Skin of body (tissue), 1 donor: ENCODE measurements at regions not wholly inside any gene's neighbourhood (a gene's known extent, or its start where the extent isn't known, plus 50 kb on each side); places are given as distances from the start of the nearest gene placed in this dataset.

Source experiments
- DNase-seq: peaks from one replicate; lab custom pipeline; 2025; lab: John Stamatoyannopoulos, UW

DNA sequence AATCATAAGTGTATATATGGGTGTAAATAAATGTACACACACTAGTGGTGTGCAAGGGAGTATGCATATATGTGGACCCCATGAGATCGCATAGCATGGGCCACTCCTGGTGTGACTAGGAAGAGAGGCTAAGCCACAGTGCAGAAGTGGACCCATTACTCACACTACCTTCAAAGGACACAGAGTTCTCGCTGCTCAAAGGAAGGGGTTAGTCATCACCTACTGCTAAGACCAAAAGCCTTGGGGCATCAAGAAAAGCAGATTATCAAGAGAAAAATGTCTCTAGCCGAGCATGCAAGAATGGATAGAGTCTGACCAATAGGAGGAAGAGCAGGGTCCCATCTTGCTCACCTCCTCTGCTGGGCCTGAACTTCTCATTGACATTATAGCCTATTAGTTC, 195.5 kb downstream of the MAFB start:
- DNase-seq: no peak

DNA sequence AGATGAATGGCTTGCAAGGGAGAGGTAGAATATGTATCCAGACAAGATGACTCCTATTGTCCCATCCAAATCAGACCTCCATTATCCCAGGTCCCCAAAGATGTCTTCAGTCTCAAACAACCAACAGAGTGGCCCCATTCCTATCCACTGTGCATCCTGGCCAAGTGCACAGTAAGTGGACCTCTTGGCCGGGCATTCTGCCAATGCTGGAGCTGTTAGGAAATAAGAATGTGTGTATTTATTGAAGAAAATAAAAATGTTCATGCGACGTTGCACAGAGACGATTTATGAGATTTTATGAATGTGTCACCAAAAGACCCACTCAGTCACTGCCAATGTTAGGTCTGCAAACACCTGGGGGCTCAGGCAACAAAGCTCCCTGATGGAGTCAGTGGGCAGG, 196.0 kb downstream of the MAFB start:
- no peak for DNase-seq

DNA sequence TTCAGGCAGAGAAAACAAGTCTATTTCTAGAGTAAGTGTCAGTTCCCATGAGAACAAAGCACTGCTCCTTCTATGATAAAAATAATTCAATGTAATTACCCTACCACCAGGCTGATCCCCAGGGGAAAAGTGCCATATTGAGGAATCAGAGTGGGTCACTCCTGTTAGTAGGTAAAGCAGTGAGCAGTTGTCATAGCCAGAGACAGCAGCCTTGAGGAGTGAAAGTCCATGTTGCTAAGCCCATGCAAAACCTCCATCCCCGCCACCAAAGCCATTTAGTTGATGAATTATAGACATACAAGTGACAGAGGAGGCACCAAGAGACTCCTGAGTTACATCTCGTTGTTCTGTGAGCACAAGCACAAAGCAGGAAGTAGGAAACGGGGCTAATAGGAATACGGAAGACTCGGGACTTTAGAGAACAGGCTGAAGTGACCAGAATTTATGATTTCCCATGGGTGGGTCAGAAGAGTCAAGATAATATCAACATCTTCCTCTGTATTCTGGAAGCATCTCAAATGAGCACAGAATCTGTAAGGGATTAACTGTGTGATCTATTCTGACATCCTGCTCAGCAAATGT, 197.9 kb downstream of the MAFB start:
- no peak for DNase-seq

DNA sequence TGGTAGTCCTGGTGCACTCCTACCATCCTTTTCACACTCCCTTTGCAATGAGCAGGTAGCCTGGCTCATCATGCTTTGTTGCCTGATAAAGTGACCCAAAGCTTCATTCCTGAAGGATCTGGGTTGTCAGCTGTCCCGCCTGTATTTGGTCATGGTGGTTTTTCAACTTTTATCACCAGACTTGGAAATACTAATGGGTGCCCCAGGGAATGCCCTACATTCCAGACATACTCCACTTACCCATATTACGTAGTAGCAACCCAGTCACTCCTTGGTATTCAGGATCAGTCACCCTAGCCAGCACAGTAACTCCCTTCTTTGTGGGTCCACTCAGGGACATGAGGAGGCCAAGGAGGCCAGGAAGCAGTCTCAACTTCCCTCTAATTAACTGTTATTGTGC, 199.2 kb downstream of the MAFB start:
- no peak for DNase-seq

DNA sequence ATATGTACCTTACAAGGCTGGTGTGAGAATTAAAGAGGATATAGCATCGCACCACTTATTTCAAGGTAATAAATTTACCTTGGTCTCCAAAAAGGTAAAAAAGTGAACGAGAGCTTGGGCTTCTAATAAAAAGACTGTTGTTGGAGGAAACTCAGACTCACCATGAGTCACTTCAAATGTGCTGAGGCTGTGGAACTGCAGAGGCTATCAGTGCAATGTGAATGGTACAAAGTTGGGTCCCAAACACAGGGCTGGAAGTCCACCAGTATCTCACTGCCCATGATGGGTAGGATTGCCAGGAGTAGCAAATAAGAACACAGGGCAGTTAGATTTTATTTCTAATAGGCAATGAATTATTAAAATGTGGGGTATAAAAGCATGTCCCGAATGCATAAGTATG, 200.6 kb downstream of the MAFB start:
- no peak for DNase-seq

DNA sequence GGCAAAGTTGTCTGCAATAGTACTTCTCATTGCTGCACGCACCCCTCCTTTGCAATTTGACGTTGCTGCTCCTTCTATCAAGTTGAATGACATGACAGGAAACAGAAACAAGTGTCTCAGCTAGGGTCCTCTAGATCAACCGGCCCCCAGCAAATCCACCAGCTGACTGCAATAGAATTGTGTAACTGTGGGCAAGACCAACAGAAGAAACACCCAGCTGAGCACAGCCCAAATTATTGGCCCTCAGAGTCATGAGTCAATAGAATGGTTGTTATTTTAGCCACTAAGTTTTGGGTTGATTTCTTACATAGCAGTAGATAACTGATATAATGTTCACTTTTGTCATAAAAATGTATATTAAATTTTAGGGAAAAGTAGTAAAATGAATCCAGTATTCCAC, 202.7 kb downstream of the MAFB start:
- DNase-seq: no peak

DNA sequence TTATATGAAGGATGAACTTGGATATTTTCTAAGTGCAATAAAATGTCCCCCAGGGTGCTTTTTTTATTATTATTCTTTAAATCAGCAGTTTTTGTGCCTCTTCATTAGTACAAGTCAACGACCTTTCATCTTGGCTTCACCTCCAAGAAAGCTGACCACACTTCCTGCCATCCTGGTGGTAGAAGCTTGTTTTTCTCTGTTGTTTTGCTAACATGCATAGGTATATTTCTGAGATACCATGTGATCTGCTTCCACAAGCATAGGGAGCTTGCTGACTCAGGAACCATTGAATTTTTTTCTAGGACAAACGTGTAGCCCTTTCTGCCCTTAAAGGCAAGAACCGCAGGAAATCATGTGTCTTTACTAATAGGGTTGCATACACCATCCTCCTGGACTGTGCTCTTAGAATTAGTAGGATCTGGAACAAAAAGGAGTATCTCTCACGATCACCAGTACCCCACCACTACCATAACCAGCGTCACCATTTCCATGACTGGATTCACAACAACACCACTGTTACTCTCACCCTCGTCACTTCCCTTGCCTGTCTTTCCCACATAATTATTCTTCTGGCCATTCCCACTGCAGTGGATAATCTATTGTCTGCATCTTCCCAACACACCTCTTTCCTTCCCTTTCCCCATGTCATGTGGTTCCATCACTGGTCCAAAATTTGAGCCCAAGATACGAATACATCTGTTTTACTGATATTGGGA, 207.1 kb downstream of the MAFB start:
- DNase-seq: no peak

DNA sequence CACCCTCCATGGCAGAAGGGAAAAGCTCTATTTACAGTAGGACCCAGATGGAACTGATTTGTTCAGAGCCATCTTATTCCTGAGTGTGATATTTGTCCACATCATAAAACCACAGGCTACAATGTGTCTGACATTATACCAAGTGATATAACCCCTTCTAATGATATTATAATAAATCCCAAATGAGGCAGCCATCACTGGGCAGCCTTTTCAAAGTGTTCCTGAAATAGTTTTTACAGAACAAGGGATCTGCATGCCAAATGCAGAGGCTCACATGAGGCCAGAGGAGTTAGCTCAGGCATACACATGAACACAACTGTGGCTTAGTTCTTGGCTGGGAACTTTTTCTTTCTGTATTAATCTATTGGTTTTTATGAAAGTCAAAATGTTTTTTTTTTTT, 207.7 kb downstream of the MAFB start:
- peak; percentile 79 for DNase-seq

DNA sequence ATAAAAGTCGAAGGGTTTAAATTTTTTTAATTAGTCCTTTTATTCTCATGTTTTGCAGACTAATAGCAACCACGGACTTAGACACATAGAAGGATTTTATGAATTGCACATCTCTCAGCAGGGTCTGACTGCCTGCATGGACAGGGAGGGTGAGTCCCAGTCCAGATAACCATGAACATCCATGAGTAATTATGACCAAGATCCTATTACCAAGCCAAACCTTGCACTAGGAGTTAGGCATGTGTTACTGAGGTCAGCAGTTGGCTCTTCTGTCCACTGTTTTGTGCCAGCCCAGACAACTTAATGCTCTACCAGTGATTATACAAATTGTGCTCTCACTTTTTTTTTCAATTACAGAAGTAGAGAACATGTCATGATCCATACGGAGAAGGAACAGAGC, 211.2 kb downstream of the MAFB start:
- DNase-seq: no peak

DNA sequence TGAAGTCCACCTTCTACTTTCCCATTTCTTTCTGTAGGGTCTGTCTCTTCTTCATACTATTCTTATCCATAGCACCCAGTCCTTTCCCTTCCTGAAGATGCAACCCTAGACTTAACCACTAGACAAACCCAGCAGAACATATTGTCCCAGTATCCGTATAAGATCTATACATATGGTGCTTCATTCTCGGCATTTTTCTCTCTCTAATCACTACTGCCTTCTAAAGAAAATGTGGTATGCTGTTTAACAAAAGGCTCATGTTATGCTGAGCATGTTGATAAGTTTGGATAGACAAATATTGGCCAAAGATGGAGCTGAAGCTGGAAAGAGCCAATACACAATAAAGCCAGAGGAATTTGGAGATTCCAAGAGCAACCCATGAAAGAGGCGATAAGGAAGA, 212.6 kb downstream of the MAFB start:
- DNase-seq: no peak

DNA sequence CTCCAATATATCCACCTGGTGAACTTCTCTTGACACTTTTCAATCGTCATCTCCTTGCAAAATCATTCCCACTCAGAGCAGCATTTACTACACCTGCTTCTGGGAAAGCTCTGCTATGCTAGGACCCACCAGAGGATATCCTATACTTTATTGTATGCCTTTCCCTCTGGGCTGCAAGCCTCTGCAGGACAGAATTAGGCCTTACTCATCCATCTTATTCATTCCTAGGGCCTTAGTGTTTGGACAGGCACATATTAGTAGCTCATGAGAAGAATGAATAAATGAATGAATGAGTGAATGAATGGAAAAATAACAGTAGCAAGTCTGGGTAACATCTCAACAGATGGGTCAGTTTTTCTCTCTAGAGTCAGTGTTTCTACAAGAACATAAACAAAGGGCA, 216.1 kb downstream of the MAFB start:
- DNase-seq: no peak

DNA sequence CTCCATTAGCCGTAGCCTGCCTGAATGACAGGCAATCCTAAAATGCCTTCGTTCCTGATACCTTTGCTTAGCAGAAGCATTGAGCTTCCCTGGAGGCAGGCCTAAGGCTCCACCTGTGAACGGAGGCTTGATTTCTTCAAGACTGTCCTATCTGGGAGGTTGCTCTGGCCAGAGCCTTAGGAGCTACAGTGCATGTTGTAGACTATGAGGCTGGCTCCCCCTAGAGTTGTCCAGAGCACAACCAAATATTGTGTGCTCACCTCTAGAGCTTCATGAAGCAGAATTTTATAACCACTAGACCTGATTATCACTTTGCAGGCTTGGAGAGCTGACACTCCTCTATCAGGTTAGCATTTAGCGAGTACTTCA, 217.8 kb downstream of the MAFB start:
- DNase-seq: no peak

DNA sequence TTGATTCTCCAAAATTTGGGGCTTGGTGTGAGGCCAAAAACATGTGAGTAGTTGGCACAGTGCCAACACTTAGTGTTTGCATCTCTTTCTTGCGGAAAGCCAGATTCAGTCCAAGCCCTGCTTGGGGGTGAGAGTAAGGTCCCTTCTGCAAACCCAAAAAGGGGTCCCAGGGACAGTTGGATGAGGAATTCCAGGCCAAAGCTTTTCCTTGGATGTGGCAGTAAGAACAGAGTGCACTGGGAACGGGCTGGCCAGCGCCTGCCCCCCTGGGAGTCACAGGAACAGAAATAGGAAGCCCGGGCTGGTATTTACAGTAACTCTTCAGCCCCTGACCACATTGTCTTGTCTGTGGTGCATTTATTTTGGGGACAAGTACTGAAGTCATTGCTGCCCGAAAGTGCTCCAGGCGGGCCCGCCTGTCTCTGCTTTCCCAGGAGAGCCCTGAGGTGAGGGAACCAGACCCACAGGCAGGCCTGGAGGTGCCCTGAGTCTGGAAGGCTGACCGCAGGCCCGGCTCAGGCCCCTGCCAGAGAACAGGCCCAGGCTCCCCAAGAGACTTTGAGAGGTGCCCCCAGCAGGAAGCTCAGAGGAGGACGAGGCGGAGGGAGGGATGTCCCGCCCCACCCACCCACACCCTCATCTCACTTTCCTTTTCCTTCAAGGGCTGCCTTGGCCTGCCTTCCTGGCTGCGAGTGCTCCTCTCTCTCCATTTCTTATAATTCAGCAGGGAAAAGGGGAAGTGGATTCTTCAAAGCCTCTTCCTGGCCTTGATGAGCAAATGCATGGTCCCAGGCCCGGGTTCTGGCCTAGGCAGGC, 218.4 kb downstream of the MAFB start:
- DNase-seq: no peak

DNA sequence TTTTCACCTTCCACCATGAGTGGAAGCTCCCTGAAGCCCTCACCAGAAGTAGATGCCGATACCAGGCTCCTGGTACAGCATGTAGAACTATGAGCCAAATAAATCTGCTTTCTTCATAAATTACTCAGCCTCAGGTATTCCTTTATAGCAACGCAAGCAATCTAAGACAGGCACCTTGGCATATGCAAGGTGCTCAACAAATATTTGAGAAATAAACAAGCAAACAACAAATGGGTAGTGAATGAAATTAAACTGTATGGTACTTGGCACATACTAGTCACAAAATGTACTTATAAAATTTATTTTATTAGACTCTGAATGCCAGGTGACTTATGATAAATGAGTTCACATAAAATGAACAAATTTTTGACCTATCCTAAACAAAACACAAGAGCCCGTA, 220.3 kb downstream of the MAFB start:
- no peak for DNase-seq

DNA sequence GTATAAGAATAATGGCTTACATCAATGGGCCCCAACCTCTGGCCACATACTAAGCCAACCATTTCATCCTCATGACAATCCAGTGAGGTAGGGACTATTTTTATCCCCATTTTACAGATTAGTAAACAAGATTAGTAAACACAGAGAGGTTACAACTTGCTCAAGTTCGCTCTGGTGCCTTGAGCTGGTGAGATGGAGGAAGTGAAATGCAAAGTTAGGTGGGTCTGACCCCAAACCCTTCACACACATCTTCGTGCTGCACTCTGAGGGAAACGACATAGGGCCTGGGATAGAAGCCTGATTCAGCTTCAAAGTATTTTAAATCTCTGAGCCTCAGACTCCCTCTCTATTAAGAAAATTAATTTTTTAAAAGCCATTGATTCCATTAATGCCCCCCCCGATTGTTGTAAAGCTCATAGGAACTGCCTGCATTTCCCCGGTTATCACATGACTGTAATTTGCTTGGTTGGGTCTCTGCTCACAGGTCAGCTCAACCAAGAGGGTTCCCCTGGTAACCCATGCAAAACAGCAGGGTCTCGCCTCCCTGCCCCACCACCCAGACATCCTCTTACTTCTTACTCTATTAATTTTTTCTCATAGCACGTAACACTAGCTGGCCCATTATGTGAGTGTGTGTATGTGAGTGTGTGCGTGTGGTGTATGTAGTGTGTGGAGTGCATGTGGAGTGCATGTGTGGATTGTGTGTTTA, 221.2 kb downstream of the MAFB start:
- DNase-seq: no peak

DNA sequence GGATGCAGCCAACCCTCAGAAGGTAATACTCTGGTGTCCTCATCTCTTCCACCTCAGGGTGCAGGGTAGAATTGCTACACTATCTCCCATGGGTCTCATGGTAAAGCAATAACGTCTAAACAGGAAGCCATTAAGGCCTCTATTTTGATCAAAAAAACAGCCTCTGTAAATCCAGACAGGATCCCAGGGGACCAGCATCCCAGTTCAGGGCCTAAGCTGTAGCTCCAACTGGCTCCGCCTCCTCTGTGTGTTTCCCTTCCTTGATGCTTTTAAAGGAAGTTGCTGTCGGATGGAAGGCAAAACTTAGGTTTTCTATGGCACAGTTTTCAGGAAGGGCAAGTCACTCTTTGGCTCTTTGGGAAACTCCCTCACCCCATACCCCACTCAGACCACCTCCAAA, 222.0 kb downstream of the MAFB start:
- DNase-seq: no peak

DNA sequence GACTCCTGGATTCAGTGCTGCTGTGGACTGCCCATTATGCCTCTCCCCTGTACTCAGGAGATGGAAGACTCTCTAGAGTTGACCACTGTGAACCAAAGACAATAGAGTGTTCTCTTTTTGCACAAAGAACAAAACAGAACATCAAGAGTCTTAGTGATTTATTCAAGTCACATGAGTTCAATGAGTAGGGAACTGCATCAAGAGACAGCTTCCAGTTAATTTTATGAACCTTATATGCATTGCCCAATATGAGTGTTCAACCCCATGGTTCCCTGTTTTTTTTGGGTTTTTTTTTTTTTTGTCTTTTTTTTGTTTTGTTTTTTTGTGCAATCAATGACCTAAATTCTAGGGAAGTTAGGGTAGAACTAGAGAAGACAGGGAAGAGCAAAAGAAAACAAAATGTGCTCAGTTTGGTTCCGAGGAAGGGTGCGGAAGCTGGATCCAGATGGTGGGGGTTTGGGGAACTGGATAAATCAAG, 224.3 kb downstream of the MAFB start:
- no peak for DNase-seq

DNA sequence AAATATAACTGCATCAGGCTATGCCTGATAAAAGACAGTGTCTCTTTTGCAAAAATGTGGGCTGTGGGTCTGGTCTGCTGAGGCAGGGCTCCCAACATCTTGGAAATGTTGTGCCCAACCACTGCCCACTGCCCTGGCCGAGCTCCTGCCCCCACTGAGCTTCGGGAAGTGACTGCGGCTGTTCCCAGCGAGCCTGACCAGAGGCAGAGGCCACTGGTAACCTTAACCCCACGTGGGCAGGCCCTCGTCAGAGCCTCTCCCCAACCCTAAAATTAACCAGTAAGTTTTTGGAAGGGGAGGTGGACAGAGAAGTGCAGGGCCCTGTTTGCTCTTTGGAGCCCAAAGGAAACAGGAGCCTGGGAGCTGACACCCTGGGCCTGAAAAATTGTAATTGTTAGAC, 225.9 kb downstream of the MAFB start:
- DNase-seq: no peak

DNA sequence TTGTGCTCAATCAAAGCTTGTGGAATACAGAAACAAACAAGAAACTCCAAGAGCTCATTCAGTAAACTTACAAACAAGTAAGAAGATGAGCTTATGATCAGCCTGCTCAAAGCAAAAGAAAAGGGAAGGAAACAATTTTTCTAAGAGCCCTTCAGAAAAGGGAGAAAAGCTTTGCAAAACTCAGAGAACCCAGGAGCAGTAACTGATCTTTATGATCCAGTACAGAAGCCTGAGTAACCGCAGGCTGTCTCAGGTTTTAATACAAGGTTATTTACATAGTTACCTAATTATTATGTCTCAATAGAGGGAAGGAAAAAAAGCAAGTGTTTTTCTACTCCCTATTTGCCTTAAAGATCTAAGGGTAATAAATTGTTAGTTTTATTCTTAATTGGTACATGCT, 226.5 kb downstream of the MAFB start:
- DNase-seq: no peak

DNA sequence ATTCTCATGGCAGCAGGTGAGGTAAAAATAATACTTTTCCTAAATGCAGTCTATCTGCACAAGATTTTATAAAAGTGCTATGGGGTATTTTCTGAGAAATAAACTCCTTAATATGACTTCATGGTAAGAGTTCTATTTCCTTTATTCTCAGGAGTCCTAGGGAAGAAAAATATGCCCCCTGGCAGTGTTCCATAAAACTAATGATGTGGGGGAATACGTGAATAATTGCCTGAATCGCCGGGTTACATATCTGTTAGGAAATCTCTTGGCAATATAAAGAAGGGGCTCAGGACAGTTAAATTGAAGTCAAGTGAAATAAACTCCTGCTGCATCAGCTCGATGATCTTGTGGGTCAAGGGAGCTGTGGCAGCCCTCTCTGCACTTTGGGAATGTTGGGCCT, 229.7 kb downstream of the MAFB start:
- DNase-seq: no peak

DNA sequence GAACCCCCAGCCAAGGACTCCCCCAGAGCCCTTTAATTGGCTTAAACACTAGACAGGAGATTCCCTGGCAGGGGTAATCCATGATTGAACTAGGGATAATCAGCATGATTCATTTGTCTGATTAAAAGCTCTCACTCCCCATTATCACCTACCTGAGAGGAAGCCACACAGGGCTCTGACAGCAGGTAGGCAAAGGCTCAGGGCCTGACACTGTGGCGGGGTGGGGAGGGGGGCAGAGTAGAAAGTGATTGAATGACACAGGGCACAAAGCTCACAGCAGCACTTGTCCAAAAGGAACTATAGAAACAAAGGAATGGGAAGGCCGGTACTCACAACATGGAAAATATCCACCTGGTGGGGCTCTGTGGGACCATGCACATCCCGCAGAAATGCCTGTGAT, 231.6 kb downstream of the MAFB start:
- no peak for DNase-seq

DNA sequence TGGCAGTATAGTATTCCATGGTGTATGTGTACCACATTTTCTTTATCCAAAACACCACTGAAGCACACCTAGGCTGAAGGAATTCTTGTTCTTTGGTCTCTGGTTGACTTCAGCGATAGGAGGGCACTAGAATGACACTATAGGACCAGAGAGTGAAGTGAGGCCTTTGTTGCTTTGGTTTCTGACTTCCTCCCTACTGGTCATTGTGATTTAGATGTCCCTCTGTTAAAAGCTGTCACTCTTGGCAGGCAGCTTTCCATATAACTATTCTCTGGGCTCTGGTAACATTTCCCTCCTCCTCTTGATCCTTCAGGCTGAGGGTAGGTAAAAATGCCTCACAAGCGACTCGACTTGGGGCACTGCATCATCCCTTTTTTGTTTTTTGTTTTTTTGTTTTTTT, 236.3 kb downstream of the MAFB start:
- DNase-seq: no peak
